SKM-1 (cell line): ENCODE measurements at regions not wholly inside any gene's neighbourhood (a gene's known extent, or its start where the extent isn't known, plus 50 kb on each side); places are given as distances from the start of the nearest gene placed in this dataset.

Experiments
- DNase-seq: peaks from one replicate; lab custom pipeline; 2025; ENCODE audit not compliant: unreplicated experiment; lab: John Stamatoyannopoulos, UW

DNA sequence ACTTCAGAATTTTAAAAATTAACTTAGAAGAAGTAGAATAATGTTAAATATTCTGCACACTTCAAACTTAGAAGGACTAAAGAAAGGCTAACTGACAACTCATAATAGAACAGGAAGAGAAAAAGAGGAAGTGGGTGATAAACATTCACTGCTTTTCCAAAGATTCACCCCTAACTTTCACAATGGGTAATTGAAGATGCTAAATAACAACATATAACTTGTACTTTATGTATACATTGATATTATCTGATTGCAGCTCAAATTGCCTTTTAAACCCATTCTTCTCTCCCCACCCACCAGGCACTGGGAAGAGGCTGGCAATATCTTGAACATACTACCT is 376.6 kb downstream of the EFNA5 start:
- peak; percentile 66 for DNase-seq

DNA sequence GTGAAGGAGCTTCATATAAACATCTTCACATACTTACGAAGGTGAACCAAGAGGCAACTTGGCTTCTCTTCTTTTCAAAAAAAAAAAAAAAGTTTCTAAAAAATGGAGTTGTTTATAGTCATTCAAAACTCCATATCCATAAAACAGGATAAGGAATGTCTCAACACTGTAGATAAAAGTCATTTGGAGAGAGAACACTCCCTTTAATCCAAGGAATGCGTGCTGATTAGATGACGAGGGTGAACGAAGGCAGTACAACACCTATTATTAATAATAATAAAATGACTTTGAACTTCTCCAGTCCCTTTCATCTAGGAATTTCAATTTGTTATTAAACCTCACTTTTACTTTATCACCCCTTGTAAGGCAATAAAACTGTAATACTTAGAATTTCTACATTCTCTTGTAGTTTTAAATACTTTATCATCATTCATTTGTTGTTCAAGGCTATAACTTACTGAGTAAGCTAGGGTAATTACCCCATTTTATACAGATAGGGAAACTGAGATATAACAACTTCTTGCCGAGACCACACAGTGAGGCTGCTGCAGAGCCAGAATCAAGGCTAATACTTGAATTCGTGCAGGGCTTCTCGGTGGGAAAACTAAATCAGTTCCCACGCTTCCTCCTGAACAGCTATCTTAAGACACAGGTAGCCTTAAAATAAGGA is 377.1 kb downstream of the EFNA5 start:
- DNase-seq: no peak

DNA sequence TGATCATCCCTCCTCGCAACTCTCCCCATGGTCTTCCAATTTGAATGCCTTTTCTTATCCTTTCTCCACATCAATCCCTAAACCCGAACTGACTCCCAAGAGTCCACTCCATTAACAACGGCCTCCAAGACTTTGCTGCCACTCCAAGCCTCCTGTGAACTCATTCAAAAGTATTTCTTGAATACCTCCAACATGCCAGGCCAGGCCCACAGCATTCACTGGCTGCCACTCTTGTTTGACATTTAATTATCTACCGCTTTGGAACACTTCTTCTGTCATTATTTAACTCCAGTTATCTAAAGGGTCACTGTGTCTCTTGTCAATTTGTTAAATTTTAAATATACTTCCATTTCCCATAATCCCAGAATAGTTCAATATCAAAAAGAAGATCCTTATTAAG is 378.9 kb downstream of the EFNA5 start:
- DNase-seq: no peak

DNA sequence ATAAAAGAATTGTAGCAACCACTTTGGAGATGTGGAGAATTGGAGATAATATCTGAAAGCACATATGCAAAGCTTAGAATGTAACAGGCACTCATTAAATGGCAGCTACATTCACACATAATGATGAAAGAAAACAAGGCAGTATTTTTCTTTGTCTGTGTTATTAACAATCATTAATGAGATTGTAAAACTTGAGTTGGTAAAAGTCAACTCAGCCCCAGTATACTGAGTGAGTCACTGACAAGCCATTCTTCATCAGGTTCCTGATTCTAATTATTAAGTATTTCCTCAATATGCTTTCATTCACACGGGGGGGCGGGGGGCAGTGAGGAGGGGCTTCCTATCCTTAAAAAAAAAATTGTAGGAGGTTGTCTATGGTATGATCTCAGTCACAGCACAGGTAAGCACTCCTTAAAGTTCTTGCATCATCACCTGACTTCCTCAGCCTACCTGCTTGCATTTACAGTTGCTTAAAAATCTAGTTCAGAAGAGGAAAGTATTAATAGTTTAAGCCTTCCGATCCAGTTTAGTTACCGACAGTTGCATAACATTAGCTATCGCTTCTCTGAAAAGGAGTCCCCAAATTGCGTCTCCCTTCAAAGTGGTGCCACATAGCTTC is 379.8 kb downstream of the EFNA5 start:
- DNase-seq: no peak

DNA sequence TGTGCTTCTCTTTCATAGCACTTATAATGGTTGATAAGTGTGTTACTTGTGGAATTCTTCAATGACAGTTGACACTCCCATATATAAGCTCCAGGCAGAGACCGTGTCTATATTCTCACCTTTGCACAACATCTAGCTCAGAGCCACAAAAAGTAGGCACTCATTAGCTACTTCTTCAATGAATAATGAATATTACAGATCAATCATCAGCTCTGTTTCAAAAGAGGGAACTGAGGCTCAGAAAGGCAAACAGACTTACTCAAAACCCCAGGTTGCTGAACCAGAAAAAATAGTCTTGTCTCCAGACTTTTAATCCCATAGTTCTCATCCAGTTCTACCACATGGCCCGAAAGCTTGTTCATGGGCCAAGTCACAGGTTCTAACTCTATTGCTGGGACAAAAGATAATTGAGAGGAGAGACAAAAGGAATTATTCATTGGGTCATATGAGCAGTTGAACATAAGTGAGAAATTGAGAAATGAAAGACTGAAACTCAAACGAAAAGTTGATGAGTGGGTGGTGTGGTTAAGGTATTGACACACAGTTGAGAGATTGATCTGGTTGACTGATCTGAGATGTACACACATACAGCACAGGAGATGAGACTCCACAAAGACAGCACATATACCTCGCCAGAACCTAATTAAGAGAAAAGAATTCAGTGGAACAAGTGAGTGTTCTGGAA is 381.6 kb downstream of the EFNA5 start:
- DNase-seq: no peak

DNA sequence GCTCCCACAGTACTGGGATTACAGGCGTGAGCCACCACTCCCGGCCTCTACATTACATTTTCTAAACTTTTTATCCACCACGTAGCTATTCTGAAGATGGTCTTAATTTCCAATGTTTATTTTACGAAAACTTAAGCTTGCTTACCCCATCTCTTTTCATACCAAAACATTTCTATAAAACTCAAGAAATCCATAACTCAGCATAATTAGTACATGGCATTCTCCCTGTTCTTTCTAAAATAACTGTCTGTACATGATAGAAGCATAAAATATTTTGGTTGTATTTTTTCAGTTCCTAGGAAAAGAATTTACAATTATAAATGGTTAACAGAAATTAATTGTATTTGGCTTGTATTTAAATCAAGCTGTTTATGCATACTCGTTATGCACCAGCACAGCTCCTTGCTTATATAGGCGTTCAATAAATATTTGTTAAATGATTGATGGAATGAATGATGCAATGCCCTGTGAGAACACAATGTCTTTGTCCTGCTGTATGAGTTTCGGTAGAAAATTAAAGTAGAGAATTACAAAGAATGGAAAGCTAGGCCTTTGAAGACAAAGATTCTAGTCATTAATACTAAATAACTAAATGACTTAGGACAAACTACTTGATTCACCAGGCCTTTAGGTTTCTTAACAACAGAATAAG is 384.2 kb downstream of the EFNA5 start:
- DNase-seq: no peak

DNA sequence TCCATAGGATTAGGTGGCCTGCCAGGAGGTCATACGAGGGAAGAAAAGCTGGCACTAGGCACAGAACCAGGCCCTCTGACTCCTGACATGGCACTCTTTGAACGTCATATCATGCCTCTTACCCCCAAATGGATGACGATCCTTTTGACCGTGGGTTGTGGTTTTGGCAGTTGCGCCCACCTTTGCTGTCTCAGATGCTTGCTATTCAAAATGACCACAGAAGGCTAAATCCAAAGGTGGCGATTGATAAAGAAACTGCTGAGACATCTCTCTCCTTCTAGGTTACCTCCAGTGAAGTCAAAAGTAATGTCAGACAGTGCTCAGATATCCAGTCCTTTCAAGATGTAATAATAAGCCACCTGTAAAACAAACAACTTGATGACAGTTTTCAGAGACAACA is 385.0 kb downstream of the EFNA5 start:
- DNase-seq: no peak

DNA sequence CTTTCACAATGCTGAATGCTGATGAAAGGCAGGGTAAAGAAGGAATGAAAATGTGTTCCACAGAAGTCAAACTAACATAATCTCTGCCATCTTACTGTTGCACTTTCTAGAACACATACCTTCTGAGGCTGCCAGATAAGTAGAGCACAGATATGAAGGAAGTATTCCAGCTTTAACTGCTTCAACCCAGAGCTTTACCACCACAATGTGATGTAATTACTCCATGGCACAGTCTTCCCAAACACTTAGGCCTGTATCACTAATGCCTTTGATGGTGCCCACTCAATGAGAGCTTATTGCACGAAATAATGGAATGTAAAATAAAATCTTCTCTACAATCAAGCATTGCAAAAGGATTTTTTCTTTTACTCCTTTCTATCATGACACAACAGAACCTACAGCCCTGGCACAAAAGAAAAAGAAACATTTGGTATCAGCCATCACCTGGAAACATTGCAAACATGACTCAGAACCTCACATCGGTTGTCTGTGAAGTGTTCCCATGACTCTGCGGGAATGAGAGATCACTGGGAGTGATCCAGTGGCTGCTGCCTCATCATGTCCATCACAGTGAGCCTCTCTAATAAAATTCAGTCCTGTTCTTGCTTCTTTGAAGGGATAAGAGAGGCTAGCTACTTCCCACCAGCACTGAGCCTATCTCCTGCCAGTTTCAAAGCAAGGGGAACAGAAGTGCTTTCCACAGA is 385.8 kb downstream of the EFNA5 start:
- no peak for DNase-seq

DNA sequence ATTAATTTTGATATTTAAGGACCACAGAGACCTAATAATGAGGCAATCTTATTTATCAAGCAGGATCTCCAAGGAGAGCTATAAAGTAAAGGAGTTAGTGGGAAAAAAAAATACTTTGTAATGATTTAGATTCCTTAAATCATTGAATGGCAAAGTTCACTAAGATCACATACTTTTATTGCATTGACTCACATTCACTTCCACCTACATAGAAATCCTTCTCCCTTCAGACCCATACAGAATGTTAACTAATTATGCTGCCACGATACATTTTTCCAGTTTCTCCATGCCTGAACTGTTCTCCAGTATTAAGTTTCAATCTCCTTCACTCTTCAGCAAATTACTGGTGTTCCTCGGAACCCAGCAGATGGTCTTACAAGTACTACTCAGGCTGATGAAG is 388.7 kb downstream of the EFNA5 start:
- DNase-seq: no peak

DNA sequence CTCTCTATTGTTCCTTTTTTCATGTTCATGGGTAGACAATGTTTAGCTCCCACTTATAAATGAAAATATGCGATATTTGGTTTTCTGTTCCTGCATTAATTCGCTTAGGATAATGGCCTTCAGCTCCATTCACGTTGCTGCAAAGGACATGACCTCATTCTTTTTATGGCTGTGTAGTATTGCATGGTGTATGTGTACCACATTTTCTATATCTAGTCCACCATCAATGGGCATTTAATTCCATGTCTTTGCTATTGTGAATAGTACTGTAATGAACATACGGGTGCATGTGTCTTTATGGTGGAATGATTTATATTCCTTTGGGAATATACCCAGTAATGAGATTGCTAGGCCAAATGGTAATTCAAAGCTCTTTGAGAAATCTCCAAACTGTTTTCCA is 392.0 kb downstream of the EFNA5 start:
- no peak for DNase-seq

DNA sequence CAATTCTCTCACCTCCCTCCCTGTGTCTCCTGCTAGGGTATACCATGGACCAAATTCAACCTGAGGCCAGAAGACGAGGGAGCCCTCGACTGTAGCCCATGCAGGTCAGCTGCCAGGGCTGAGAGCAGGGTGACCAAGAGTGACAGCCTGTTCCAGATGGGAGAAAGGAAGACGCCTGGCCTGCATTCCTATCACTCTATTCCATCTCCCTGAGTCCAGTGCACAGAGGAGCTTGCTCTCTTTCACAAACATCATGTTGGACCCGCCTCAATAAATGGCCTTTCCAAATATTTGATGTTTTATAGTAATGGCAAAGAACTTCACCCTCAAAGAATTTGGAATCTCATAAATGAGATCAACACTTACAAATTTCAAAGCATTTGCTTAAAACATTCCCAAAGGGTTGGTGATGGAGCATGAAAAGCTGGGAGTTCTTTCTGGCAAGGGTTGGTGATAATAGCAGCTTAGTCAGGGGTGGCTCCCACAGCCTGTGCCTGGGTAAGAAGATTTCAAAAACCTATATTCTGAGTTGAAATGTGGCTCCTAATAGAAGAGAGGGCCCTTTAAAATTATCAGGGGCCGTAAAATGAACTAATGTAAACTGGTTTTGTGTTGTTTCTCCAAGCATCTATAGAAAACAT is 393.1 kb downstream of the EFNA5 start:
- DNase-seq: no peak

DNA sequence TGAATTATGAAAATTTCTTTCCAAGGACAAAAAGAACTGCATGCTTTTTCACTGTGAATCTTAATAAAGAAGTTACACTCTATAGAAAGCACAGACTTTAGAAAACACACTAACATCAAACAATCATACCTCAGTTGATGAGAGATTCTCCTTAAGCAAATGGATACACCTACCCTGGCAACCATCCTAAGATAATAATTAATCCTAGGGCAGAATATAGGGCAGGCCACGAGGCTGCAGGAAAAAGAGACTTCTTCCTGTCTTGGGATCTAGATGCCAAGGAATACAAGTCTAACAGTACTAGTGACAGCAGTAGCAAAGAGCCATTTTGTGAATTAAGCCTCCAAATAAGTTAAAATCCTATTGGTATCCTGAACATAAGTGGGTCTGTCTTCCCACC is 395.4 kb downstream of the EFNA5 start:
- no peak for DNase-seq

DNA sequence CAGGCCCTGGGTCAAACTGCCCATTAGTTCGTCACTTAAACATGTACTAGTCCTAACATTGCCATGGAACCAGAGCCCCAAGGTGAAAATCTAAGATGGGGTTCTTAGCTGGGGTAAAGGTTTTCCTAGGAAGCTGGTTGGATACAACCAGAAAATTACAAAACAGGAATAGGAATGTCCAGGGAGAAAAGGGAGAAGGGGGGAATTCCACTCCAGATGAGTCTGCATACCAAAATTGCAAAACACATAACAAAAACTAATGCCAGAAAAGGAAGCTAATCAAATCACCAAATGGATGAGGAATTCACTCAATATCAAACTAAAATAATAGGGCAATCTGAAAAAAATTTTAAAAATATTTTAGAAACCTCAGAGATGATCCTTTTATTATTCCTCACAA is 396.2 kb downstream of the EFNA5 start:
- no peak for DNase-seq

DNA sequence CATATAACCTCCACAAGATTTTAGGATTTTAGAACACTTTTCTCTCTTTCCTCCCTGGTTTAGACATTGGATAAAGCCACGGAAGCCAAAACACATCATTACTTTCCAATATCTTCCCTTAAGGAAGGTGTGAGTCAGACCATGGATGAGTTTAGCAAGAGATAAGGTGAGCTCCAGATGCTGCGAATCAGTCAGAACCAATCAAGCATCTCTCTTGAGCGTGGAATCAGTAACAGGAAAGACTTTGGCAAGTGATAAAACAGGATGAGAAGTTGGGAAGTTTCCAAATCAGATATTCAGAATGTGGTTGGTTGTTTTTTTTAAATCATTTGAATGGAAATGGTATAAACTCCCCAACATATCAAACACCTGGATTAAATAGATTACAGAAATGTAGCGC is 397.8 kb downstream of the EFNA5 start:
- no peak for DNase-seq

DNA sequence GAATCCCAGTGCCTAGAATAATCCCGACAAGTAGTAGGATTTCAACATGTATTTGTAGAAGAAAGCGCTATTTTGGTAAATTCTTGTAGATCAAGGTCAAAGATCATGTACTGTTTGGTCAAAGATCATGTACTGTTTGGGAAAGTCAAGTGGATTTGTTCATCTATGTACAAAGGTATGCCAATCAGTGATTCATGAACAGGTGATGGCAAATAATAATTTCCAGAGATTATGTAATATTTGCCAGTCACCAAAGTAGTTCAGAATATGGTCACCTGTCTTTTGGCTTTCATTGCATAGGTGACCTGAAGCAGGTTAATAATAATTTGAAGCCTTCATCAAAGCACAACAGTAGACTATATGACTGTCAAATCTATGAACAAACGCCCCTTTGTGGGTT is 398.2 kb downstream of the EFNA5 start:
- no peak for DNase-seq

DNA sequence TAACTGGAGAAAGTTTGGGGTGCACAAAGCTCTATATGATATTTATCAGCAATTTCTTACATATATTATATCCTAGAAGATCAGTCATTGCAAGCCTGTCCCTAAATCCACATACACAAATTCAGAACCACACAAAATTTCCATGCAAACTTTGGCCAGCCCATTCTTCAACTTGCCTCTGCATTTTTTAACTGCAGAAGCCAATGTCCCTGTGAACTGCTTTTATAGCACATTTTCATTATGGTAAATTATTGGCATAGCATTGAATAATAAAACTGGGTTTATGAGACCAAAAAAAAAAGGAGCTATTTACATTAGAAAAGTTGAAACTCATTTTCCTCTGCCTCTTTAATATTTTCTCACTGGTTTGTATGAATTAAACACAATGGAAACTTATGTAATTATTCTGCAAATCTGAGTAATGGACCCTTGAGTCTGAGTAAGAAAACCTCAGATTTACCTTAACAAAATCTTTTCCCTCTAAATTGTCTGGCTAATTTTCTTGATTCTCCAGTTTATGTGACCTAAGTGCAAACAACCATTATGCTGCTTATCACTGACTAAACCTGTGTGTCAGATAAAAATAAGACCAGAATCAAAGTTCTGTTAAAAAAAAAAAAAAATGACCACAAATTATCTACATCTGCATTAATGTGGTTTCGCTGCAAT is 398.9 kb downstream of the EFNA5 start:
- DNase-seq: no peak

DNA sequence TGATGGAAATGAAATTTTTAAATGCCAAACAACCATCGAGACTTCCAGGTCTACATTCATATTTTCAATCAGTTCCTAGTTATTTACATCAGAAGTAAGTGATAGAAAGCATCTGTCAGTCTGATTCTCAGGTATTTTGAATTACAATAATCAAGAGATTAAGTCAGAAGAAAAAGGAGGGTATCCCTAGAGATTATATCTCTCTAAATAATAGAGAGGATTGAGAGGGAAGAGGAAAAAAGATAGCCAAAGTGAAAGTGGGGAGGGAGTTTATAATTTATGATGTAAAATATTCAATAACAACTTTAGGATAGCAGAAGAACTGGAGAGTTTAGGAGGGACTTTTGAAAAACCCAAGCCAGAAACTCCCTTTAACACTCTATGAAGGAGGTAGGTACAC is 400.2 kb downstream of the EFNA5 start:
- no peak for DNase-seq

DNA sequence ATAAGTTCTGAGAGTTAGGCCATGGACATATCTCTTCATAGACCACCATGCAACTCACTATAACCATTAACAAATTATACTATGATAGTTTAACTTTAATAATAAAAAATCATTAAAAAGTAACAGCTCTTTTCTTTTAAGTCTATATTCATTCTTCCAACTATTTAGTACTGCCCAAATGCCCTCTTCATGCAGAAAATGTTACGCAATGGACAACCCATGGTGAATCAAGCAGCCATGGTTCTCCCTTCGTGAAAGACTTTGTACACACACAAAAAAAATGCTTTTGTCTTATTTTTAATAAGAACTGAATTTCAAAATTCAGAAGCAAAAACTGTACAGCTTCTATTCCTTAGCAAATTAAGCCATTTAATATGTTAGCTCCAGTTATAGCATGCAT is 401.1 kb downstream of the EFNA5 start:
- no peak for DNase-seq

DNA sequence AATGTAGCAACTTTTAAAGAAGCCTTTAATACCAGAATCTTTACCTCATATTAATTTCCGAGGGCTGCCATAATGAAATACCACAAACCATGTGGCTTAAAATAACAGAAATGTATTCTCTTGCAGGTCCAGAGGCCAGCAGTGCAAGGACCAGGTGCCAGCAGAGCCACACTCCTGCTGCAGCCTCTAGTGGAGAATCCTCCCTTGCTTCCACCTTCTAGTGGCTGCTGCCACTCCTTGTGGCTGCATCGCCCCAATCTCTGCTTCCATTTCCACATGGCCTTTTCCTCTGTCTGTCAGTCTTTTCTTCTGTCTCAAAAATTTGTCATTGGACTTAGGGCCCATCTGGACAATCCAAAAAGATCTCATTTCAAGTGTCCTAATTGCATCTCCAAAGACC is 401.5 kb downstream of the EFNA5 start:
- no peak for DNase-seq

DNA sequence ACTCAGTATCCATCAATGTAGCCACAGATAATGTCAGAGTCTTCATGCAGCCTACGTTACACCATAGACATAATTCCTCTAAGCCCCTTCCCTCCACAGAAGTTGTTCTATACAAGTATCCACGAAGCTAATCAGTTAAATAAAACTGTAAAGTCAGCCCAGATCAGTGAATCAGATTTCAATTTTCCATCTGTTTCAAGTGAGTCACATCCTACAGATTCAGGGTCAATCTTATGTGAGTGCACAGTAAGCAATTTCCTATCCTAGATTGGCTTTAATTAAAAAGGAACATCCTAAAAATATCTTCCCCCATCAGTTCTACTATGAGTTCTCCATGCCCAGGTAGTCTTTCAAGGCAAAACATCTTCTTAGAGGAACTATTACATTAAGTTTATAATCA is 402.5 kb downstream of the EFNA5 start:
- no peak for DNase-seq

DNA sequence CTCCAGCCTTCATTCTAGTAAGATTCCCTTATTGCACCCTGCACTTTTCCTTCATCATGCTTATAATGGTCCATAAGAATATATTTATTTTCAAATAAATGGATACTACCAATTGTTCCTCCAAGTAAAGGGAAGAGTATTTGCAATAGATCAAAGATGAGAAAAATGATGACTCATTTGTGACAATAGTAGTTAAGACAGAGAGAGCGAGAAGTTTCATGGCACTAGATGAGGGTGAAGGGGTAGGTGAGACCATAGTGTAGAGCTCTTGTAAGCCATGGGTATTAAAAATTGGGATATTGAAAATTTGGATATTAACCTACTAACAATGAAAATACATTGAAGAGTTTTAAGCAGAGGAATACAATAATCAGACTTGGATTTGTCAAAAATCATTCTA is 404.6 kb downstream of the EFNA5 start:
- no peak for DNase-seq
